Coronary artery (tissue), 2 donors: ENCODE measurements at regions not wholly inside any gene's neighbourhood (a gene's known extent, or its start where the extent isn't known, plus 50 kb on each side); places are given as distances from the start of the nearest gene placed in this dataset.

Source experiments
- DNase-seq: peaks from one replicate; pipeline ENCODE4 v3.0.0-alpha.2; 2017; ENCODE audit warnings: low spot score
- H3K27ac ChIP-seq, 2 donors: fragments of 200-600 bp; sonication (generic); one replicate each; pipeline ENCODE4 v1.5.1; 2016 to 2019
- H3K4me3 ChIP-seq: fragments of 200-600 bp; sonication (generic); 2 replicates; pipeline ENCODE4 v1.5.1; 2016; ENCODE audit warnings: mild to moderate bottlenecking, moderate library complexity
- CTCF ChIP-seq: fragments of 200-600 bp; sonication (generic); IDR thresholded peaks from one replicate; pipeline ENCODE4 v1.5.1; 2019; ENCODE audit warnings: antibody characterized with exemption

GRCh38 chr2:104050656-104051242, 803.2 kb upstream of the POU3F3 start:
- Histone ChIP-seq H3K27ac (no peak overlapping the region), H3K4me3 (no peak overlapping the region)
- TF ChIP-seq CTCF = no peak
- DNase-seq = no peak

- no peak for DNase-seq
- H3K27ac ChIP-seq = no peak overlapping the region
- H3K4me3 ChIP-seq = no peak overlapping the region
- no peak for TF ChIP-seq CTCF
These were observed 802.1 kb upstream of the POU3F3 start for GRCh38 chr2:104051766-104052165.

GRCh38 chr2:104052356-104052755, 801.6 kb upstream of the POU3F3 start:
- Histone ChIP-seq H3K27ac (no peak overlapping the region), H3K4me3 (no peak overlapping the region)
- TF ChIP-seq CTCF = no peak
- DNase-seq = no peak

GRCh38 chr2:104056451-104056850, 797.5 kb upstream of the POU3F3 start:
- no peak overlapping the region for H3K27ac ChIP-seq

GRCh38 chr2:104068665-104069064, 785.2 kb upstream of the POU3F3 start:
- H3K27ac ChIP-seq = no peak overlapping the region
- no peak for TF ChIP-seq CTCF
- no peak overlapping the region for H3K4me3 ChIP-seq
- DNase-seq = no peak

More at GRCh38 chr2:104056451-104056850, 797.5 kb upstream of the POU3F3 start:
- TF ChIP-seq CTCF = no peak
- no peak overlapping the region for H3K4me3 ChIP-seq
- no peak for DNase-seq

- no peak for DNase-seq
- Histone ChIP-seq H3K27ac (no peak overlapping the region), H3K4me3 (no peak overlapping the region)
- TF ChIP-seq CTCF = no peak
These were observed 776.3 kb upstream of the POU3F3 start for GRCh38 chr2:104077573-104077972.

GRCh38 chr2:104078431-104079157, 775.3 kb upstream of the POU3F3 start:
- no peak for DNase-seq
- no peak for TF ChIP-seq CTCF
- H3K27ac ChIP-seq = no peak overlapping the region
- no peak overlapping the region for H3K4me3 ChIP-seq
